ENCODE measurements at regions not wholly inside any gene's neighbourhood (a gene's known extent, or its start where the extent isn't known, plus 50 kb on each side); places are given as distances from the start of the nearest gene placed in this dataset.

DNA sequence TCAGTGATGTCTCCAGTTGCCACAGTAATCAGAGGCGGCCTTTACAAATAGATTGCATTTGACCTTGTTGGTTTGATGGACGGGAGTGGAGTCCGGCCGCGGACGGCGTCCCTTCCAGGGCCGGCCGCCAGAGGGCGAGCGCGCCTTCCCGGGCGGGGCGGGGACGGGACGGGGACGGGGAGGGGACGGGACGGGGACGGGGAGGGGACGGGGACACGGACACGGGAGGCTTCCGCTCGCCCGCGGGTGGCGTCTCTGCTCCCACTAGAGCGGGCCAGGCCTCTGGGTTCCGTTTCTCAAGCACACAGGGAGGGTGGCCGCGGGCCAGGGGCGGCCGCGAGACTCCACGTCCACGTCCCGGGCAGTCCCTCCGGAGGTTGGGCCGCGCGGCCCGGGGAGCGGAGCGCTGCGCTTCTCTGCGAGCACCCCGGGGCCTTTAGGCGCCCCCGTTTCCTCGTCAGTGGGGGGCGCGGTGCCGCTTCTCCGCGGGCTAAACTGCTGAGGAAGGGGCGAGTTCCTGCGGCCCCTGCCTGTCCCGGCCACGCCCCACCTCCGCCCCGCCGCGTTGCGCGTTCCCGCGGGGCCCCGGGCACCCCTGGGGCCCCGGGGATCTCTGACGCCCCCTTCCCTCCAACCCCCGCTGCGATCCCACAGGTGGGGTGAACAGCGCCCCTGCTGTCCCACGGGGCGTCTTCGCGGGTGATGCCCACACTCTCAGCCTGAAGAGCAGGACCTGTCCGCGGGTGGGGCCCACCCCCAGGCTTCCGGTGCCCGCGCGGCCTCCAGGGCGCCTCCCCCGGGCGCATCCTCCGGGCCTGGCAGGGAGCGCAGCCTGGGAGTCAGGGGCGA lies 84.2 kb upstream of the MKI67 start:
- Histone ChIP-seq H3K4me3 (ENCODE audit: low read depth in 1 of 2, low read length in 2 of 2) (peak overlapping the region; percentile 56 to 57), H3K27ac (ENCODE audit: low read depth, low read length) (no peak overlapping the region), H3K36me3 (ENCODE audit: insufficient read depth, low read length) (no peaks in the 10 kb centered on the region), H3K9ac (ENCODE audit: low read length) (peak overlapping the region; percentile 17), H3K27me3 (ENCODE audit: control insufficient read depth in 1 of 2, insufficient read depth in 2 of 2, low read length in 2 of 2) (no peaks in the 10 kb centered on the region), H3K9me3 (ENCODE audit: low read length) (no peaks in the 10 kb centered on the region), H3K4me1 (ENCODE audit: insufficient read depth, low read length) (peaks cover 6% of the 10 kb centered on the region)

DNA sequence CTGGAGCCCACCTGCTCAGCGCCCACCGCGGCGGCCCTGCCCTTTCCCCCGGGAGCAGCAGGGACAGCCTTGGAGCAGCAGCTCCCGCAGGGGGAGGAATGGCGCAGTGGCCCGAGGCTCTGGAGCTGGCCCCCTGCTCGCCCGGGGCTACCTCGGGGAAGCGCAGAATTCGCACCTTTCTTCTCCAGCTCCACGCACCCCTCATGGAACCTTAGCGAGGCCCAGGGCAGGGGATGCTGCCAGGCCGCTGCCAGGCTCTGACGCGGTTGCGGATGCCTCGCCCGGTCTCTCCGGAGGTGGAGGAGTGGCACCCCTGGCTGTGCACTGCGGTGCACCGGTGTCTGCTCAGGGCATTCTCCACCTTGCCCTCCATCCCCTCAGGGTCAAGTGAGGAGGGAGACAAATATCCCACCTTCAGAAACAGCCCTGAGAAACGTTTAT lies 84.9 kb upstream of the MKI67 start:
- Histone ChIP-seq H3K27me3 (ENCODE audit: control insufficient read depth in 1 of 2, insufficient read depth in 2 of 2, low read length in 2 of 2) (no peaks in the 10 kb centered on the region), H3K9ac (ENCODE audit: low read length) (no peak overlapping the region), H3K9me3 (ENCODE audit: low read length) (no peaks in the 10 kb centered on the region), H3K4me3 (ENCODE audit: low read depth in 1 of 2, low read length in 2 of 2) (peak overlapping the region in 1 of 2 donors; percentile 56), H3K4me1 (ENCODE audit: insufficient read depth, low read length) (peaks cover 6% of the 10 kb centered on the region), H3K36me3 (ENCODE audit: insufficient read depth, low read length) (no peaks in the 10 kb centered on the region), H3K27ac (ENCODE audit: low read depth, low read length) (no peak overlapping the region)

DNA sequence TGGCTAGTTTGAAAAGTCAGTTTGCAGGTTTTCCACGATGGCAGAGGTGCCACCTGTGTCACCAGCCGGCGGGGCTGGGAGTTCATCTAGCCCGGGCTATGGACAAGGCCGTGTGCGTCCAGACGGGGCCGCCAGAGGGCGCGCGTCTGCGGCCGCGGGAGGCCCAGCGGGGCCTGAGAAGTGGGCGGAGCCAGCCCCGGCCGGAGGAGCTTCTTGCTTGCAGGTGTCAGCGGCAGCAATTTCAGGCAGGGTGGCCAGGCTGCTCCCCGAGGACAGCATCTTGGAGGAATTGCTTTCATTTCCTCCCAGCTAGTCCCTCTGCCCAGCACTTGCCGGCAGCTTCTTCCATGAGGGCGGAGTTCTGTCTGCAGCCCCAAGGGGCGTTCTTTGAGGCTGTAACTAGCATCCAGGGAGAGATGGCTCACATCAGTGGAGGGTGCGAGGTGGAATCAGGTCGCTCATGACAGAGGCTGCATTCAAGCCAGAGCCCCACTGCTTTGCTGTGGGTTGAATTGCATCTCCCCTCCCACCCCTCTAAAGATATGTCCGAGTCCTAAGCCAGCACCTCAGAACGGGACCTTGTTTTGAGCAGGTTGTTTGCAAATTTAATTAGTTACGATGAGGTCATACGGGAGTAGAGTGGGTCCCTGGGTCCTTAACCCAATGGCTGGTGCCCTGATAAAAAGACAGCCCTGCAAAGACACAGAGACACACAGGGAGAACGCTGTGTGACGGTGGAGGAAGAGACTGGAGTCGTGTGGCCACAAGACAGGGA lies 85.9 kb upstream of the MKI67 start:
- Histone ChIP-seq H3K9me3 (ENCODE audit: low read length) (no peaks in the 10 kb centered on the region), H3K4me3 (ENCODE audit: low read depth in 1 of 2, low read length in 2 of 2) (peak overlapping the region in 1 of 2 donors; percentile 30), H3K4me1 (ENCODE audit: insufficient read depth, low read length) (peaks cover 6% of the 10 kb centered on the region), H3K27me3 (ENCODE audit: control insufficient read depth in 1 of 2, insufficient read depth in 2 of 2, low read length in 2 of 2) (no peaks in the 10 kb centered on the region), H3K27ac (ENCODE audit: low read depth, low read length) (no peak overlapping the region), H3K9ac (ENCODE audit: low read length) (no peak overlapping the region), H3K36me3 (ENCODE audit: insufficient read depth, low read length) (no peaks in the 10 kb centered on the region)

DNA sequence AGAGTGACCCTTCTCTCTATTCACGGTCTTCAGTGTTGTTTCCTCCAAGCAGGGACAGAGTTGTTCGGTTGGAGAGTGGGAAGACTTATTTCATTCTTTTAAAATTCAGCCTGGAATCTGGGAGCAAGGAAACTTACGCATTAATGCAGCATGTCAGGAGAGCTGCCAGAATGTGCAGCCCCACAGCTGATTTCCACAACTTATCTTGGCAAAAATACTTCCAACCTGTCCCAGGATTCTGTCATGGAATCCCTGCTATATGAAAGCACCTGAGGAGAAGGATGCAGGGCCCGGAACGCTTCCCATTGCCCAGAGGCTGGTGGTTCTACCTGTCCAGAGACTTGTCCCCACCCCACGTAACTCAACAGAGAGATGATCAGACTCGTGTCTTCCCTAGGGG lies 86.9 kb upstream of the MKI67 start:
- no peaks in the 10 kb centered on the region for H3K27me3 ChIP-seq (ENCODE audit: control insufficient read depth in 1 of 2, insufficient read depth in 2 of 2, low read length in 2 of 2)
- no peak overlapping the region for H3K4me3 ChIP-seq (ENCODE audit: low read depth in 1 of 2, low read length in 2 of 2)
- peaks cover 6% of the 10 kb centered on the region for H3K4me1 ChIP-seq (ENCODE audit: insufficient read depth, low read length)
- H3K36me3 ChIP-seq (ENCODE audit: insufficient read depth, low read length) = no peaks in the 10 kb centered on the region
- H3K27ac ChIP-seq (ENCODE audit: low read depth, low read length) = no peak overlapping the region
- H3K9ac ChIP-seq (ENCODE audit: low read length) = no peak overlapping the region
- no peaks in the 10 kb centered on the region for H3K9me3 ChIP-seq (ENCODE audit: low read length)

DNA sequence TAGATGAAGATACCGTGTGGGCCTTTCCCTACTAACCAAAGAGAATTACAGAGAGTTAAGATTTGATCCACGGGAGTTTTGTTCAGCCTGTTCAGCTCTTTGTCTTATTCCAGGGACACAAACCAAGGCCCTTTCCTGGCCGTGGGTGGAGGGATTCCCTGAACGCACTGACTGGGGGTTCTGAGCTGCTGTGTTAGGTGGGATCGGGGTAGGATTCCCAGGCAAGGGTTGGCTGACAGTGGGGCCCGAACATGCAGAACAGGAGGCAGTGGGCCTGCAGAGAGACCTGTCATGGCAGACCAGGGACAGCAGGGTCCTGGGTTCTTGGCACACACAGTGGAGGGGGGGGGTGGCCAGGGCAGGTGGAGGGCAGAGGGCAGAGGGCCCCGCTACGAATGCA lies 89.5 kb upstream of the MKI67 start:
- Histone ChIP-seq H3K27me3 (ENCODE audit: control insufficient read depth in 1 of 2, insufficient read depth in 2 of 2, low read length in 2 of 2) (no peaks in the 10 kb centered on the region), H3K4me3 (ENCODE audit: low read depth in 1 of 2, low read length in 2 of 2) (no peak overlapping the region), H3K4me1 (ENCODE audit: insufficient read depth, low read length) (no peaks in the 10 kb centered on the region), H3K9ac (ENCODE audit: low read length) (no peak overlapping the region), H3K36me3 (ENCODE audit: insufficient read depth, low read length) (no peaks in the 10 kb centered on the region), H3K27ac (ENCODE audit: low read depth, low read length) (no peak overlapping the region), H3K9me3 (ENCODE audit: low read length) (no peaks in the 10 kb centered on the region)

DNA sequence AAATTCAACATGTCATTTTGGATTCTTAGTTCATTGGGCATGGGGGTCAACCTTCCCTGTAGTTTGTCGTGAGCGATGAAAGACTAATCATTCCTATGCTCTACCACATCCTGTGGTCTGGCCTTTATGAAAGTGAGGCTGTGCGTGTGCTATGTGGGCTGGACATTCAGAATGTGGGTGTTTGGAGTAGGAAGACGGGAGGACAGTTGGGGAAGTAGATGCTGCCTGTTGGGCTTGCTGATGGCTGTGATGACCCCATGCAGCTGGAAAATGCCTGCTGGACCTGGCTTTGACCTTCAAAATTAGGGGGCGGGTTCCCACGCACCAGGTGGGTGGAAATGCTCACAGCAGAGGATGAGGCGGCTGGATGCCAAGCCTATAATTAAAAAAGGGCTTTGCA lies 90.9 kb upstream of the MKI67 start:
- no peaks in the 10 kb centered on the region for H3K27me3 ChIP-seq (ENCODE audit: control insufficient read depth in 1 of 2, insufficient read depth in 2 of 2, low read length in 2 of 2)
- H3K4me3 ChIP-seq (ENCODE audit: low read depth in 1 of 2, low read length in 2 of 2) = no peak overlapping the region
- H3K9ac ChIP-seq (ENCODE audit: low read length) = no peak overlapping the region
- no peaks in the 10 kb centered on the region for H3K36me3 ChIP-seq (ENCODE audit: insufficient read depth, low read length)
- H3K9me3 ChIP-seq (ENCODE audit: low read length) = no peaks in the 10 kb centered on the region
- H3K27ac ChIP-seq (ENCODE audit: low read depth, low read length) = no peak overlapping the region
- no peaks in the 10 kb centered on the region for H3K4me1 ChIP-seq (ENCODE audit: insufficient read depth, low read length)

DNA sequence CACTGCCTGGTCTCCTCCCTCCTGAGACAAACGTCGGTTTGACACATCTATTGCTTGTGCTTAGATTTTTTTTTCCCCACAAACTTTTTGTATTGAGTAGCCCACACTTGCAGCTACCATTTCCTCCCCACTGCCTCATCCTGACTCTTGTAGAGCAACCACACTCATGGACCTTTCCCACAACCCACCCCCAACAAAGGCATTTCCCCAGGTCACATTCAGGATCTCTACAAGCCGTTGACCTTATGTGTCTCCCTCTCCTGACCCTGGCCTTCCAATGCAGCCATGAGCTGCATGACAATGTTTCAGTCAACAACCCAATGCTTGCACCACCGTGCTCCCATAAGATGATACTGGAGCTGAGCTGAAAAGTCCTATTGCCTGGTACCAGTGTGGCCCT lies 91.9 kb upstream of the MKI67 start:
- no peak overlapping the region for H3K4me3 ChIP-seq (ENCODE audit: low read depth in 1 of 2, low read length in 2 of 2)
- no peak overlapping the region for H3K9ac ChIP-seq (ENCODE audit: low read length)
- H3K36me3 ChIP-seq (ENCODE audit: insufficient read depth, low read length) = no peaks in the 10 kb centered on the region
- no peak overlapping the region for H3K27ac ChIP-seq (ENCODE audit: low read depth, low read length)
- no peaks in the 10 kb centered on the region for H3K27me3 ChIP-seq (ENCODE audit: control insufficient read depth in 1 of 2, insufficient read depth in 2 of 2, low read length in 2 of 2)
- H3K9me3 ChIP-seq (ENCODE audit: low read length) = no peaks in the 10 kb centered on the region
- H3K4me1 ChIP-seq (ENCODE audit: insufficient read depth, low read length) = no peaks in the 10 kb centered on the region

DNA sequence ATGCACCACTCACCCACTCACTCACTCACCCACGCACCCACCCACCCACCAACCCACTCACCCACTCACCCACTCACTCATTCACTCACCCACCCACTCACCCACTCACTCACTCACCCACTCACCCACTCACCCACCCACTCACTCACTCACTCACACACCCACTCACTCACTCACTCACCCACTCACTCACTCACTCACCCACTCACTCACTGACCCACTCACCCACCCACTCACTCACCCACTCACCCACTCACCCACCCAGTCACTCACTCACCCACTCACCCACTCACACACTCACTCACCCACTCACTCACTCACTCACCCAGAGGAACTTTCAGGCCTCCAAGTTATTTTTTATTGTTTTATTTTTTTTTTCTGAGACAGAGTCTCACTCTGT lies 93.1 kb upstream of the MKI67 start:
- Histone ChIP-seq H3K27ac (ENCODE audit: low read depth, low read length) (no peak overlapping the region), H3K9ac (ENCODE audit: low read length) (no peak overlapping the region), H3K4me3 (ENCODE audit: low read depth in 1 of 2, low read length in 2 of 2) (no peak overlapping the region), H3K36me3 (ENCODE audit: insufficient read depth, low read length) (no peaks in the 10 kb centered on the region), H3K9me3 (ENCODE audit: low read length) (no peaks in the 10 kb centered on the region), H3K4me1 (ENCODE audit: insufficient read depth, low read length) (no peaks in the 10 kb centered on the region), H3K27me3 (ENCODE audit: control insufficient read depth in 1 of 2, insufficient read depth in 2 of 2, low read length in 2 of 2) (no peaks in the 10 kb centered on the region)

DNA sequence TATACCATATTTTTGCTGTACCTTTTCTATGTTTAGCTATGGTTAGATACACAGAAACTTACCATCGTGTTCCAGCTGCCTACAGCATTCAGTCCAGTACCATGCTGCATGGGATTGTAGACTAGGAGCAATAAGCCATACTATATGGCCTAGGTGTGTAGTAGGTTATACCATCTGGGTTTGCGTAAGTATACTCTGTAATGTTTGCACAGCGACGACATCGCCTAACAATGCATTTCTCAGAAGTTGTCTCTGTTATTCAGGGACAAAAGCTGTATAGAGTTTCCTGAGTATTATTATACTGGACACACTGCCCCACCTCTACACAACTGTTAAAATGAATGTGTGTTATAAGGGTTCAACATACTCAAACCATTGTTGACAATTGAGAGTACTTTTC lies 93.8 kb upstream of the MKI67 start:
- H3K4me3 ChIP-seq (ENCODE audit: low read depth in 1 of 2, low read length in 2 of 2) = no peak overlapping the region
- H3K27me3 ChIP-seq (ENCODE audit: control insufficient read depth in 1 of 2, insufficient read depth in 2 of 2, low read length in 2 of 2) = no peaks in the 10 kb centered on the region
- no peak overlapping the region for H3K9ac ChIP-seq (ENCODE audit: low read length)
- H3K27ac ChIP-seq (ENCODE audit: low read depth, low read length) = no peak overlapping the region
- H3K9me3 ChIP-seq (ENCODE audit: low read length) = no peaks in the 10 kb centered on the region
- H3K4me1 ChIP-seq (ENCODE audit: insufficient read depth, low read length) = no peaks in the 10 kb centered on the region
- no peaks in the 10 kb centered on the region for H3K36me3 ChIP-seq (ENCODE audit: insufficient read depth, low read length)

DNA sequence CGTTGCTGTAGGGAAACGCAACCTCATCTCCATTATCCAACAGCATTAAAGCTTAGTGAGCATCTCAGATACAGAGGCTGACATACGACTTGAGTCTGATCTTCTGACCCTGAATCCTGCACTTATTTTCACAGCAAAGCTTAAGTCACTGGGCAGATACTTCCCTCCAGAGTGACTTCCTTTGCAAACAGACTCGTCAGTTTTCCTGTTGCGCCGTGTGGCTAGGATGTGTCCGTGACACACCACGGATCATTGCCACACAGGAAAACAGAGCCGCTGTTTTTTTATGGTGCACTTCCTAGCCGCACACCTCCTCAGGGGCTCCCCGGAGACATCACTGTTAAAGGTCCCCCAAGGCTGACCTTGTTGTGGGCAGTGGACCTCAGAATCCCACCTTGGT lies 94.9 kb upstream of the MKI67 start:
- Histone ChIP-seq H3K4me1 (ENCODE audit: insufficient read depth, low read length) (no peaks in the 10 kb centered on the region), H3K9ac (ENCODE audit: low read length) (no peak overlapping the region), H3K27me3 (ENCODE audit: control insufficient read depth in 1 of 2, insufficient read depth in 2 of 2, low read length in 2 of 2) (no peaks in the 10 kb centered on the region), H3K4me3 (ENCODE audit: low read depth in 1 of 2, low read length in 2 of 2) (no peak overlapping the region), H3K36me3 (ENCODE audit: insufficient read depth, low read length) (no peaks in the 10 kb centered on the region), H3K27ac (ENCODE audit: low read depth, low read length) (no peak overlapping the region), H3K9me3 (ENCODE audit: low read length) (no peaks in the 10 kb centered on the region)

DNA sequence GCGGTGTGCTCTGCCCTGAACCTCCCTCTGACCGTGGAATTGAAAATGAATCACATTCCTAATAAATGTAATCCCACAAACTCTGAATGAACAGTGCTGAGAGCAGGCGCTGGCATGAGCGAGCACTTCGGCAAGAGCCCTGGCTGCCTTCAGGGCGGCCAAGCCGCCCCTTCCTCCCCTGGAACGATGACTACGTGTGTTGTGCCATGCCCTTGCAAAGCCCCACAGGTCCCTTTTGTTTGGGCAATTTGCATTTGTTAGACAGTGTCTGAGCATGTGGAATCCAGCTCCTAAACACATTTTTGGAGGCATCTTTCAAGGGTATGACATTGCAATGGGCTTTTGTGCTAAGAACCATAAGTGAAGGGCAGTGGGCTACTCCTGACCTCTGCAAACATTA lies 95.6 kb upstream of the MKI67 start:
- H3K27me3 ChIP-seq (ENCODE audit: control insufficient read depth in 1 of 2, insufficient read depth in 2 of 2, low read length in 2 of 2) = no peaks in the 10 kb centered on the region
- H3K27ac ChIP-seq (ENCODE audit: low read depth, low read length) = no peak overlapping the region
- no peaks in the 10 kb centered on the region for H3K36me3 ChIP-seq (ENCODE audit: insufficient read depth, low read length)
- no peak overlapping the region for H3K4me3 ChIP-seq (ENCODE audit: low read depth in 1 of 2, low read length in 2 of 2)
- no peaks in the 10 kb centered on the region for H3K9me3 ChIP-seq (ENCODE audit: low read length)
- no peak overlapping the region for H3K9ac ChIP-seq (ENCODE audit: low read length)
- H3K4me1 ChIP-seq (ENCODE audit: insufficient read depth, low read length) = no peaks in the 10 kb centered on the region

Measured in muscle layer of colon (tissue), 2 donors.